22Rv1 (cell line): ENCODE measurements at regions not wholly inside any gene's neighbourhood (a gene's known extent, or its start where the extent isn't known, plus 50 kb on each side); places are given as distances from the start of the nearest gene placed in this dataset.
"Not testable (repeated sequence)": the region's sequence is repeated elsewhere in the genome, so short reads cannot be mapped to it uniquely, and the experiment has no call there.

ENCODE experiments used
- H3K27ac ChIP-seq: fragments of 450-650 bp; 2 replicates; pipeline ENCODE4 v1.5.1; 2017
- ZFX ChIP-seq: fragments of 450-650 bp; IDR thresholded peaks from 2 replicates; pipeline ENCODE4 v1.6.1; 2017; ENCODE audit warnings: antibody characterized with exemption, borderline replicate concordance
- TF ChIP-seq, protein P1 (sequence below): fragments of 450-650 bp; IDR thresholded peaks from 2 replicates; pipeline ENCODE4 v1.5.1; 2017; ENCODE audit warnings: mild to moderate bottlenecking

DNA sequence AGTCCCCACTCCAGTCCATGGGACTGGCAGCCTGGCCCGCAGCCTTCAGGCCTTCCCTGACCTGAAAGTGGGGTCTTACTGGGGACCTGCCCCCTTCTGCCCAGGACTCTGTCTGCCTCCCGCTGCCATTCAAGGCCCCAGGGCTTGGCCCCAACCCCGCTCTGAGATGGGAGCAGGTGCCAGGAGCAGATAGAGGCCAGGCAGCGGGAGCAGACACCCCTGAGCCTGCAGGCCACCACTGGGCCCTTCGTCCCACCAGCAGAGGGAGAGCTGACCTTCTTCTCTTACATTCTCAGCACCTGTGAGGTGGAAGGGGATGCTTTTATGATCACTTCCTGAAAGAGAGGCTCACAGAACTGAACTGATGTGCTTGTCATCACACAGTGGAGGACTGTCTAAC lies 62.2 kb upstream of the TINAGL1 start:
- TF ChIP-seq ZFX = no peak
- TF ChIP-seq, protein P1, sequence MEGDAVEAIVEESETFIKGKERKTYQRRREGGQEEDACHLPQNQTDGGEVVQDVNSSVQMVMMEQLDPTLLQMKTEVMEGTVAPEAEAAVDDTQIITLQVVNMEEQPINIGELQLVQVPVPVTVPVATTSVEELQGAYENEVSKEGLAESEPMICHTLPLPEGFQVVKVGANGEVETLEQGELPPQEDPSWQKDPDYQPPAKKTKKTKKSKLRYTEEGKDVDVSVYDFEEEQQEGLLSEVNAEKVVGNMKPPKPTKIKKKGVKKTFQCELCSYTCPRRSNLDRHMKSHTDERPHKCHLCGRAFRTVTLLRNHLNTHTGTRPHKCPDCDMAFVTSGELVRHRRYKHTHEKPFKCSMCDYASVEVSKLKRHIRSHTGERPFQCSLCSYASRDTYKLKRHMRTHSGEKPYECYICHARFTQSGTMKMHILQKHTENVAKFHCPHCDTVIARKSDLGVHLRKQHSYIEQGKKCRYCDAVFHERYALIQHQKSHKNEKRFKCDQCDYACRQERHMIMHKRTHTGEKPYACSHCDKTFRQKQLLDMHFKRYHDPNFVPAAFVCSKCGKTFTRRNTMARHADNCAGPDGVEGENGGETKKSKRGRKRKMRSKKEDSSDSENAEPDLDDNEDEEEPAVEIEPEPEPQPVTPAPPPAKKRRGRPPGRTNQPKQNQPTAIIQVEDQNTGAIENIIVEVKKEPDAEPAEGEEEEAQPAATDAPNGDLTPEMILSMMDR = no peak
- H3K27ac ChIP-seq = no peak overlapping the region

DNA sequence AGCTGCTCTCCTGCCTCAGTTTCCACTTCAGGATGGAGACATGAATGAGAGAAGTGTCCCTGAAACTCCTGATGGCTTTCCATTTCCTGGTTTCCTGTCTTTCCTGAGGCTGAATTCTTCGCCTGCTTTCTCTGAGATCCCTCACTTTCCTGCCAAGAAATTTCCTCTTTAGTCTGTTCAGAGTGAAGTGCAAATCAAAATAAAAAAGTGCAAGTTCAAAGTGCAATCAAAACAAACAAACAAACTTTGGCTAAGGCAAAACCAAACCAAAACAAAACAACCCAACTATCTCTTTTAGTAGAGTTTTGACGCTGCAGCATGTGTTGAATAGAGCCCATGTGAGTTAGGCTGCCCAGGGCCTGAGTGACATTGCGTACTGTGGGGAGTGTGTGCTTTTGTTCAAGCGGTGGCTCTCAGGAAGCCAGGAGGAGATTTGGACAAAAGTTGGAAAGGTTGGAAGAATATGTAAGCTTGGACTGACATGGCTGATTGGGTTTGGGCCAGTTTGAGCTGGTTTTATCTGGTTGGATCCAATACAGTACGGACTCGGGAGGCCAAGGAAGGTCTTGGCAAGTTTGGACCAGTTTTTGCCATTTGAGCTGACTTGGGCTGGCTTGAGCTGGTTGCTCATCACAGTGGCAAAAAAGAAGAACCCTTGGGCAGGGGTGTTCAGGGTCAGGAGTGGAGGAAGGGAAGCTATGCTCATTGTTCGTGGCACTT lies 61.1 kb upstream of the TINAGL1 start:
- H3K27ac ChIP-seq = no peak overlapping the region
- no peak for TF ChIP-seq ZFX
- TF ChIP-seq, protein P1 = no peak

DNA sequence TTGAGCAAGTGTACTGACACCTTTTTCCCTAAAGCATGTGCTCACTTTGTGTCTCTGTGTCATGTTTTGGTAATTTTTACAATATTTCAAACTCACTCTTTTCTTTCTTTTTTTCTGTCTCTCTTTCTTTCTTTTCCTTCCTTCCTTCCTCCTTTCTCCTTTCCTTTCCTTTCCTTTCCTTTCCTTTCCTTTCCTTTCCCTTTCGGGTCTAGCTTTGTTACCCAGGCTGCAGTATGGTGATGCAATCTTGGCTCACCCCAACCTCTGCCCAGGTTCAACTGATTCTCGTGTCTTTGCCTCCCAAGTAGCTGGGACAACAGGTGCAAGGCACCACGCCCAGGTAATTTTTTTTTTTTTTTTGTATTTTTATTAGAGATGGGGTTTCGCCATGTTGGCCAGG lies 60.4 kb upstream of the TINAGL1 start:
- TF ChIP-seq ZFX = no peak

DNA sequence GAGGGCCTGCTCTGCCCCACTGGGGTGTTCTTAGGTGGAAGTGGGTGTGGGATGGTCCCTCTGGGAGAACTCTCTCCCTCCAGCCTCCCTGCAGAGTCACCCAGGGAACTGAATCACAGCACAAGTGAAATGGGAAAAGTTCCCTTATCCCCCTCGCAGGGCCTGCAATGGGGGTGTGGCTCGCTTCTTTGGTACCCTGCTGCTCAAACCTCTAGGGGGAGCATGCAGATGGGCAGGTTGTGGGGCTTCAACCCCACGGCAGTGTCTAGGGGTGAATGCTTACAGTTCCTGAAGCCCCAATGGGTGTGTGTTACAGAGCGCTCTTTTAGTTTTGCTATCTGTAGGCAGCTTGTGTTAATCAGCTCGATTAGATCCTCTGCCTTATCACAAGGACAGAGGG lies 59.0 kb upstream of the TINAGL1 start:
- TF ChIP-seq ZFX = no peak

More for the DNA sequence above, 60.4 kb upstream of the TINAGL1 start:
- no peak overlapping the region for H3K27ac ChIP-seq

DNA sequence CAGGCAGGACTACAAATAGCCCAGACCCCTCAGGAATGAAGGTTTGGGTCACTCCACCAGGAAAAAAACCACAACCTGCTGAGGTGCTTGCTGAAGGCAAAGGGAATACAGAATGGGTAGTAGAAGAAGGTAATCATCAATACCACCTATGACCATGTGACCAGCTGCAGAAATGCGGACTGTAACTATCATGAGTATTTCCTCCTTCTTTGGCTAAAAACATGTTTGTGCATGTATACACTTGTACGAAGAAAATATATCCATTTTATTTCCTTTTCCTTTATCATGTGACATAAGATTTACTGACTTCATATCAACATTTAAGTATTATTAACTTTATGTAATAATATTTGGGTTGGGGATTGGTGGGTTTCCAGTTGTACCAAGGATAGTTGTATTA lies 58.3 kb upstream of the TINAGL1 start:
- not testable (repeated sequence) for H3K27ac ChIP-seq

More for the DNA sequence above, 59.0 kb upstream of the TINAGL1 start:
- no peak overlapping the region for H3K27ac ChIP-seq

DNA sequence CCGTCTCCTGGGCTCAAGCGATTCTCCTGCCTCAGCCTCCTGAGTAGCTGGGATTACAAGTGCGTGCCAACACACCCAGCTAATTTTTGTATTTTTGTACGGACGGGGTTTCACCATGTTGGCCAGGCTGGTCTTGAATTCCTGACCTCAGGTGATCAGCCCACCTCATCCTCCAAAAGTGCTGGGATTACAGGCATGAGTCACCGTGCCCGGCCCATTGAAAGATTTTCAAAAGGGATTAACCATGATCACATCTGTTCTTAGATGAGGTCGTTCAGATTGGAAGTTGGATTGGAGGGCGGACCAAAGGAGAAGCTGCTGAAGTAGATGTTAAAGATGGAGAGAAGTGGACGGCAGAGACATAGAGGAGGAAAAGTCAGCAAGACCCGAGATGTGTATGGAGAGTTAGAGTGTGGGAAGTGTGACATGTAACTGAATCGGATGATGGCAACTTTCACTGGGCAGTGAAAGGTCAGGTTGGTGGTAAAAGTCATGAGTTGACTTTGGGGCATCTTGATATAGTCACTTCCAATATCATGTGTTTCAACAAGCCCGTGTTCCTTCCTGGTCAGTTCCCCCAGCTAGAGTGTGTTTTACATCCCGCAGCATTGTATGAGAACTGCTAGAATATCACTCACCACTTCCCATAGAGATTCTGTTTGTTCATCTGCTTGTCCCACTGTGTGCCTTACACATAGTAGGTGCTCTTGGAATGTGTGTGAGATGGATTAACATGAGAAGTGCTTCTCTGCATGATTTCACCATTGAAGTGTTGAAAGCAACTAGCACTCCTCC lies 54.4 kb upstream of the TINAGL1 start:
- no peak overlapping the region for H3K27ac ChIP-seq
- TF ChIP-seq, protein P1 = no peak
- no peak for TF ChIP-seq ZFX

DNA sequence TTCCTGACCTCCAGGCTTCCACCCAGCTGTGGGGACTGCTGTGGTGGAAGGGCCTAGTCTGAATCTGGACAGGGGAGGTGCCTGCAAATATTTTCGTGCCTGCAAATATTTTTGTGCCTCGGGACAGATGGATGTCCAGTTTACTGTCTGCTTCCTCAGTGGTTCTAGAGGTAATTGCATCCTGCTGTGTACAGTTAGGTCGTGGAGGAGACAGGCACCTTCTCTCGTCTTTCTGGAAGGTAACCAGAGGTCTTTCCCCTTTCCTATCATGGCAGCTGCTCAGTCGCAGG lies 53.8 kb upstream of the TINAGL1 start:
- TF ChIP-seq, protein P1 = no peak
- TF ChIP-seq ZFX = no peak
- H3K27ac ChIP-seq = no peak overlapping the region

DNA sequence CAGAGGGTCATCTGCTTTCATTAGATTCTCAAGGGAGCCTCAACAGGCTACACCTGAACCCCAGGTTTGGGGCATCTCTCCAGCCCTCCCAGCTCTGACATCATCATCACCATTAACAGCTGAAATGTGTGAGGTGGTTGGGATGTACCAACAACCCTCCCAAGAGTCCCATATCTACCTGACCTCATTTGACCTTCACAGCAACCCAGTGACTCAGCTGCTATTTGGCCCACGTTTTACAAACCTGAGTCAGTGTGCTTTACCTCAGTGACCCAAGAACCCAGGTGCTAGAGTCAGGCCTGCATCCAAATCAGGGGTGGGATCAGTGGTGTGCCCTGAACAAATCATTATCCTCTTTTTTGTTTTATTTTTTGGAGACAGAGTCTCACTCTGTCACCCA lies 53.3 kb upstream of the TINAGL1 start:
- no peak for TF ChIP-seq ZFX
- TF ChIP-seq, protein P1 = no peak
- H3K27ac ChIP-seq = no peak overlapping the region

DNA sequence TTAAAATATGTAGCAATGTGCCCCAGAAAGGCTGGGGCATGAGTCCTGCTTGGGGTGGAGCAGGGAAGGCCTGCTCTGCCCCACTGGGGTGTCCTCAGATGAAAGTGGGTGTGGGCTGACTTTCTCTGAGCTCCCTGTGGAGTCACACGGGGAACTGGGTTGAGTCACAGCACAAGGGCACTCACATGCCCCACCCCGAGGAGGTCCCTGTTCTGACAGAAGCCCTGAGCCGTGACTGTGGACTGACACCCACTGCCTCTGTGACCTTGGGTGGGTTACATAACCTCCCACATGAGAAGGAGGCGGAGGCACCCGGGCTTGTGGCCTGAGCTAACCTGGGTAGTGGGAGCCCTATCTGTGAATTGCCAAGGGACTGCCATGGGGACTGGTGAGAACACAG lies 52.5 kb upstream of the TINAGL1 start:
- TF ChIP-seq ZFX = no peak
- TF ChIP-seq, protein P1 = no peak
- H3K27ac ChIP-seq = no peak overlapping the region
